ENCODE measurements at regions not wholly inside any gene's neighbourhood (a gene's known extent, or its start where the extent isn't known, plus 50 kb on each side); places are given as distances from the start of the nearest gene placed in this dataset.
A peak's percentile ranks its signal among the peaks of the same experiment; 100 is the strongest.
"Not testable (repeated sequence)": the region's sequence is repeated elsewhere in the genome, so short reads cannot be mapped to it uniquely, and the experiment has no call there.

- not testable (repeated sequence) for DNase-seq (ENCODE audit: low spot score)
These were observed 144.7 kb upstream of the CRYM start for GRCh38 chr16:21422824-21423223.

GRCh38 chr16:21404699-21405098 is 126.6 kb upstream of the CRYM start:
- not testable (repeated sequence) for DNase-seq (ENCODE audit: low spot score)

GRCh38 chr16:21397866-21398265 is 119.8 kb upstream of the CRYM start:
- not testable (repeated sequence) for DNase-seq (ENCODE audit: low spot score)

GRCh38 chr16:21396545-21396944 is 118.5 kb upstream of the CRYM start:
- DNase-seq (ENCODE audit: low spot score): not testable (repeated sequence)

- not testable (repeated sequence) for DNase-seq (ENCODE audit: low spot score)
These were observed 112.5 kb upstream of the CRYM start for GRCh38 chr16:21390634-21391033.

GRCh38 chr16:21389860-21390259 is 111.8 kb upstream of the CRYM start:
- DNase-seq (ENCODE audit: low spot score): not testable (repeated sequence)

GRCh38 chr16:21387757-21388156 is 109.7 kb upstream of the CRYM start:
- not testable (repeated sequence) for DNase-seq (ENCODE audit: low spot score)

GRCh38 chr16:21386201-21386915 is 108.3 kb upstream of the CRYM start:
- DNase-seq (ENCODE audit: low spot score): not testable (repeated sequence)

GRCh38 chr16:21383682-21384081 is 105.6 kb upstream of the CRYM start:
- DNase-seq (ENCODE audit: low spot score): not testable (repeated sequence)

GRCh38 chr16:21379645-21380044 is 101.6 kb upstream of the CRYM start:
- not testable (repeated sequence) for DNase-seq (ENCODE audit: low spot score)

GRCh38 chr16:21376196-21376899 is 98.3 kb upstream of the CRYM start:
- not testable (repeated sequence) for DNase-seq (ENCODE audit: low spot score)

GRCh38 chr16:21375334-21375733 is 97.2 kb upstream of the CRYM start:
- not testable (repeated sequence) for DNase-seq (ENCODE audit: low spot score)

- not testable (repeated sequence) for DNase-seq (ENCODE audit: low spot score)
These were observed 95.4 kb upstream of the CRYM start for GRCh38 chr16:21373454-21373853.

GRCh38 chr16:21372862-21373261 is 94.8 kb upstream of the CRYM start:
- DNase-seq (ENCODE audit: low spot score): not testable (repeated sequence)

- DNase-seq (ENCODE audit: low spot score): not testable (repeated sequence)
These were observed 94.2 kb upstream of the CRYM start for GRCh38 chr16:21372162-21372835.

- not testable (repeated sequence) for DNase-seq (ENCODE audit: low spot score)
These were observed 92.7 kb upstream of the CRYM start for GRCh38 chr16:21370791-21371190.

GRCh38 chr16:21368973-21369942 is 91.2 kb upstream of the CRYM start:
- DNase-seq (ENCODE audit: low spot score): not testable (repeated sequence)

- not testable (repeated sequence) for DNase-seq (ENCODE audit: low spot score)
These were observed 89.8 kb upstream of the CRYM start for GRCh38 chr16:21367733-21368421.

GRCh38 chr16:21366998-21367397 is 88.9 kb upstream of the CRYM start:
- DNase-seq (ENCODE audit: low spot score): peak; percentile 27

GRCh38 chr16:21365541-21365940 is 87.5 kb upstream of the CRYM start:
- DNase-seq (ENCODE audit: low spot score): not testable (repeated sequence)
